ENCODE measurements at regions not wholly inside any gene's neighbourhood (a gene's known extent, or its start where the extent isn't known, plus 50 kb on each side); places are given as distances from the start of the nearest gene placed in this dataset.

DNA sequence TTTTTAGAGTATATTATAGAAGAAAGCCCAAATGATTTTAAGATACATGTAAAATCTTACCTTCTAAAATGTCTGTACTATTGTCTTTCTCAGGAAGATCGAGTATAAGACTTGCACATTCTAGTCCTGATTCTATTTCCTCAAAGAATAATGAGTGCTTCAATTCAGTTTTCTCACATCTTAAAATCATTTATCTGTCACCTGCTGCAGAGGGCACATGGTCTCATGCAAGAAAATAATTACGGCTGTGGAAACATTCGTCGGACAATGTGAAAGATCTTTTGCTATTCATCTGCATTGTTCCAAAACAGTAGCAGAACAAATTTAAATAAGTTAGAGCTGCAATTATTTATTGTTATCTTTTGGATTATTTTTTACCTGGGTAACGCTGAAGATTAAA is 1403.5 kb downstream of the PCDH9 start:
- Histone ChIP-seq H3K4me1 (ENCODE audit: low read depth) (no peaks in the 10 kb centered on the region), H3K36me3 (no peaks in the 10 kb centered on the region), H3K4me3 (no peak overlapping the region), H3K27ac (no peak overlapping the region), H3K27me3 (no peaks in the 10 kb centered on the region), H3K9me3 (ENCODE audit: low read depth) (no peaks in the 10 kb centered on the region)
- no peak for DNase-seq (ENCODE audit: low read depth in 1 of 2, low spot score in 1 of 2)
- TF ChIP-seq, protein P1, sequence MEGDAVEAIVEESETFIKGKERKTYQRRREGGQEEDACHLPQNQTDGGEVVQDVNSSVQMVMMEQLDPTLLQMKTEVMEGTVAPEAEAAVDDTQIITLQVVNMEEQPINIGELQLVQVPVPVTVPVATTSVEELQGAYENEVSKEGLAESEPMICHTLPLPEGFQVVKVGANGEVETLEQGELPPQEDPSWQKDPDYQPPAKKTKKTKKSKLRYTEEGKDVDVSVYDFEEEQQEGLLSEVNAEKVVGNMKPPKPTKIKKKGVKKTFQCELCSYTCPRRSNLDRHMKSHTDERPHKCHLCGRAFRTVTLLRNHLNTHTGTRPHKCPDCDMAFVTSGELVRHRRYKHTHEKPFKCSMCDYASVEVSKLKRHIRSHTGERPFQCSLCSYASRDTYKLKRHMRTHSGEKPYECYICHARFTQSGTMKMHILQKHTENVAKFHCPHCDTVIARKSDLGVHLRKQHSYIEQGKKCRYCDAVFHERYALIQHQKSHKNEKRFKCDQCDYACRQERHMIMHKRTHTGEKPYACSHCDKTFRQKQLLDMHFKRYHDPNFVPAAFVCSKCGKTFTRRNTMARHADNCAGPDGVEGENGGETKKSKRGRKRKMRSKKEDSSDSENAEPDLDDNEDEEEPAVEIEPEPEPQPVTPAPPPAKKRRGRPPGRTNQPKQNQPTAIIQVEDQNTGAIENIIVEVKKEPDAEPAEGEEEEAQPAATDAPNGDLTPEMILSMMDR (IDR thresholded peaks at IDR 0.05; ENCODE audit: low read depth, low read length): no peak

DNA sequence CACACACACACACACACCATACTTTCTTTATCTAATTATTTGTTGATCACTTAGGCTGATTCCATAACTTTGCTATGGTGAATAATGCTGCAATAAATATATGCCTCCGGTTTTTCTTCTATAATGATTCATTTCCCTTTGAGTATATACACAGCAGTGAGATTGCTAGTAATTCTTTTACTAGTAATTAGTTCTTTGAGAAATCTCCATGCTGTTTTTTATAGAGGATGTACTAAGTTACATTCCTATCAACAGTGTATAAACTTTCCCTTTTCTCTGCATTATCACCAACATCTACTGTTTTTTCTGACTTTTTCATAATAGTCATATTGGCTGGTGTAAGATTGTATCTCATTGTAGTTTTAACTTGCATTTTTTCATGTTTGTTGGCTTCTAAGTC is 1405.1 kb downstream of the PCDH9 start:
- TF ChIP-seq, protein P1 (IDR thresholded peaks at IDR 0.05; ENCODE audit: low read depth, low read length): no peak
- Histone ChIP-seq H3K4me1 (ENCODE audit: low read depth) (no peaks in the 10 kb centered on the region), H3K9me3 (ENCODE audit: low read depth) (no peaks in the 10 kb centered on the region)

DNA sequence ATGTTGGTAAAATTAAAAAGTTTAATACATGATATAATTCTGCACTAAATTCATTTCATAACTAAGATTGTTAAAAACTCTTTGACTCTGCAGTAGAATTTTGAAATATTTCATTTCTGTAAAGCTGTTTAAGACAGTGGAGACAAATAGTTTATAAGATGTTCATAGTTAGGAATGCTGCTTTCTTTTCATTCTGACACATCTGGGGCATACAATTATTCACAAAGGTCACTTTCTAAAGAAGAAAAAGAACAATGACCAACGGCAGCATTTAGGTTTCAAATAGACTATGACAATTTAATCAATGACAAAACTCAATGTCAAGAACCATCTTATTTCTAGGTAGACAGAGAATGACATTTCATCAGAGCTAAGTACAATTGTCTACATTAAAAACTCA is 1422.1 kb downstream of the PCDH9 start:
- TF ChIP-seq, protein P1 (IDR thresholded peaks at IDR 0.05; ENCODE audit: low read depth, low read length): no peak
- H3K4me3 ChIP-seq: no peak overlapping the region
- H3K9me3 ChIP-seq (ENCODE audit: low read depth): no peaks in the 10 kb centered on the region
- H3K4me1 ChIP-seq (ENCODE audit: low read depth): no peaks in the 10 kb centered on the region
- no peaks in the 10 kb centered on the region for H3K27me3 ChIP-seq
- peak in 1 of 2 donors; percentile 16 for DNase-seq (ENCODE audit: low read depth in 1 of 2, low spot score in 1 of 2)
- no peaks in the 10 kb centered on the region for H3K36me3 ChIP-seq
- no peak overlapping the region for H3K27ac ChIP-seq

More for the DNA sequence above, 1405.1 kb downstream of the PCDH9 start:
- Histone ChIP-seq H3K4me3 (no peak overlapping the region), H3K27me3 (no peaks in the 10 kb centered on the region), H3K36me3 (no peaks in the 10 kb centered on the region), H3K27ac (no peak overlapping the region)
- DNase-seq (ENCODE audit: low read depth in 1 of 2, low spot score in 1 of 2): no peak

DNA sequence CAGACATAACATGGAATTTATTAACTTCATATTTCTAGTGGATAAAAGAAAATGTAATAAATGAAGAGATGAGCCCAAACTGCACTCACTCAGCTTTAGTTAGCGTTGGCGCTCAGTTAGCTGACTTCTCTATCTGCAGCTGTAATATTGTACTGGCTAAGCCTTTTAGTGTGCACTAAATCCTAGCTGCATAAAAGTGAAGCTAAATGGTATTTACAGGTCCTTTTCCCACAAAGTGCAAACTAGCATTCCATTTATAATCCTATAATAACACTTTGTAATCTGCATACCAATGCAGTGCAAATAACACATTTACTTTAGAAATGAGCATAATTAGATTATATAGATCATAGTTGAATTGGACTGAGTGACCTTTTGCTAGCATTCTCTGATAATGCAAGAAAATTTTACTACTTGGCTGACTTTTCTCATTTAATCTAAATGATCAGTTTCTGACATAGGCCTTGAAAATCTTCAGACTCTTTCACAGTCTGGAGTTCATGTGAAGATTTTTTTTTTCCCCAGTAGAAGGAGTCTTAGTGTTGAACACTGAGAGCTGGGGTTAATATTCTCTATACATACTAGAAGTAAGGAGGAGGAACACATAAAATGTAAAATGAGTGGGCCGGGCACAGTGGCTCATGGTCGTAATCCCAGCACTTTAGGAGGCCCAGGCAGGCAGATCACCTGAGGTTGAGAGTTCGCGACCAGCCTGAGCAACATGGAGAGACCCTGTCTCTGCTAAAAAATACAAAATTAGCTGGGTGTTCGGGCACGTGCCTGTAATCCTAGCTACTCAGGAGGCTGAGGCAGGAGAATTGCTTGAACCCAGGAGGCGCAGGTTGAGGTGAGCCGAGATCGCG is 1426.4 kb downstream of the PCDH9 start:
- TF ChIP-seq, protein P1 (IDR thresholded peaks at IDR 0.05; ENCODE audit: low read depth, low read length): no peak
- peaks cover 4% of the 10 kb centered on the region for H3K4me1 ChIP-seq (ENCODE audit: low read depth)

DNA sequence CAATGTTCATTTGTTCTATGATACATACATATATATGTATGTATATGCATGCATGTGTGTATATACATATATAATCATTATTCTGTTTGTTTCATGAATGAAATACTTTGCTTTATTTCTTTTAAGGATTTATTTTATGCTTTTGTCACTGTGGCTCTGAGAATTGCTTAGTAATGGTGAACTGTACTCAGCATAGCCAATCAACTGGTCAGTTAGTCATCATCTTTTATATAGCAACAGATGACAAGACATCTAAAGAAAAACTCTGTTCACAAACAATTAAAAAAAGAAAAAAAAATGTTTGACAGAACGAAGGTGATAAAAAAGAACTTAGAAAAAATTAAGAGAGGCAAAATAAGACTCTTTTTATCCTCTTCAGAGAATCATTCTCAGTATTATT is 1440.3 kb downstream of the PCDH9 start:
- TF ChIP-seq, protein P1 (IDR thresholded peaks at IDR 0.05; ENCODE audit: low read depth, low read length): no peak
- no peaks in the 10 kb centered on the region for H3K9me3 ChIP-seq (ENCODE audit: low read depth)
- no peak overlapping the region for H3K27ac ChIP-seq
- no peaks in the 10 kb centered on the region for H3K4me1 ChIP-seq (ENCODE audit: low read depth)
- H3K36me3 ChIP-seq: no peaks in the 10 kb centered on the region
- H3K27me3 ChIP-seq: no peaks in the 10 kb centered on the region
- no peak overlapping the region for H3K4me3 ChIP-seq
- peak in 1 of 2 donors; percentile 7 for DNase-seq (ENCODE audit: low read depth in 1 of 2, low spot score in 1 of 2)

More for the DNA sequence above, 1426.4 kb downstream of the PCDH9 start:
- Histone ChIP-seq H3K9me3 (ENCODE audit: low read depth) (no peaks in the 10 kb centered on the region), H3K36me3 (no peaks in the 10 kb centered on the region), H3K4me3 (no peak overlapping the region), H3K27ac (no peak overlapping the region), H3K27me3 (no peaks in the 10 kb centered on the region)
- no peak for DNase-seq (ENCODE audit: low read depth in 1 of 2, low spot score in 1 of 2)
